NCI-H524 (cell line): ENCODE measurements at regions not wholly inside any gene's neighbourhood (a gene's known extent, or its start where the extent isn't known, plus 50 kb on each side); places are given as distances from the start of the nearest gene placed in this dataset.
"Not testable (repeated sequence)": the region's sequence is repeated elsewhere in the genome, so short reads cannot be mapped to it uniquely, and the experiment has no call there.

Experiments
- DNase-seq, 2 experiments: peaks; one replicate each; lab custom pipeline; 2025; lab: John Stamatoyannopoulos, UW

GRCh38 chr14:44785096-44785495 is 176.7 kb downstream of the KLHL28 start:
- DNase-seq, result no peak

GRCh38 chr14:44783901-44784300 is 177.8 kb downstream of the KLHL28 start:
- DNase-seq, result no peak

- no peak for DNase-seq
Measured at GRCh38 chr14:44782775-44783238, 178.9 kb downstream of the KLHL28 start.

- DNase-seq, result no peak
Measured at GRCh38 chr14:44780989-44781388, 180.8 kb downstream of the KLHL28 start.

GRCh38 chr14:44778604-44779003 is 183.1 kb downstream of the KLHL28 start:
- peak in 1 of 2 experiments; percentile 61 for DNase-seq

GRCh38 chr14:44777584-44777983 is 184.2 kb downstream of the KLHL28 start:
- no peak for DNase-seq

- DNase-seq, result no peak
Measured at GRCh38 chr14:44775248-44775647, 186.5 kb downstream of the KLHL28 start.

GRCh38 chr14:44774396-44774795 is 187.4 kb downstream of the KLHL28 start:
- DNase-seq, result no peak

- DNase-seq, result no peak
Measured at GRCh38 chr14:44771496-44771895, 190.3 kb downstream of the KLHL28 start.

GRCh38 chr14:44770201-44770600 is 191.5 kb downstream of the KLHL28 start:
- no peak for DNase-seq

GRCh38 chr14:44768935-44769334 is 192.8 kb downstream of the KLHL28 start:
- DNase-seq, result no peak

- DNase-seq, result no peak
Measured at GRCh38 chr14:44767646-44768173, 194.0 kb downstream of the KLHL28 start.

- DNase-seq, result no peak
Measured at GRCh38 chr14:44766285-44766684, 195.5 kb downstream of the KLHL28 start.

- no peak for DNase-seq
Measured at GRCh38 chr14:44763356-44763755, 198.4 kb downstream of the KLHL28 start.

GRCh38 chr14:44759277-44759676 is 202.5 kb downstream of the KLHL28 start:
- no peak for DNase-seq

- peak in 1 of 2 experiments; percentile 44 for DNase-seq
Measured at GRCh38 chr14:44756554-44756953, 205.2 kb downstream of the KLHL28 start.

GRCh38 chr14:44745371-44745770 is 216.4 kb downstream of the KLHL28 start:
- no peak for DNase-seq

GRCh38 chr14:44742202-44742601 is 219.5 kb downstream of the KLHL28 start:
- DNase-seq, result no peak

- no peak for DNase-seq
Measured at GRCh38 chr14:44741431-44741830, 220.3 kb downstream of the KLHL28 start.

GRCh38 chr14:44736326-44736725 is 225.4 kb downstream of the KLHL28 start:
- no peak for DNase-seq

GRCh38 chr14:44732144-44732543 is 225.1 kb upstream of the FSCB start:
- no peak for DNase-seq

GRCh38 chr14:44730860-44731259 is 223.8 kb upstream of the FSCB start:
- no peak for DNase-seq

GRCh38 chr14:44721395-44721794 is 214.3 kb upstream of the FSCB start:
- not testable (repeated sequence) for DNase-seq

- no peak for DNase-seq
Measured at GRCh38 chr14:44720707-44721106, 213.6 kb upstream of the FSCB start.
